Right lobe of liver (tissue), 4 donors: ENCODE measurements at regions not wholly inside any gene's neighbourhood (a gene's known extent, or its start where the extent isn't known, plus 50 kb on each side); places are given as distances from the start of the nearest gene placed in this dataset.

Source experiments
- POLR2A ChIP-seq: fragments of 450-650 bp; IDR thresholded peaks from one replicate; pipeline ENCODE4 v1.6.1; 2017; ENCODE audit warnings: antibody characterized with exemption, mild to moderate bottlenecking
- TF ChIP-seq, protein P1 (sequence below), 4 donors: fragments of 200-600 bp in 3 of 4; fragments of 450-650 bp in 1 of 4; IDR thresholded peaks; one replicate each; pipeline versions ENCODE4 v1.5.1 to v1.8.0; 2016 to 2022; ENCODE audit warnings: antibody characterized with exemption in 4 of 4, mild to moderate bottlenecking in 2 of 4
- donor health status: DM: no; HTN: no; CAD: no.
- donor health status: DM: no; HTN: no; CAD: no.
- donor health status: DM: no; HTN: yes; CAD: no.

DNA sequence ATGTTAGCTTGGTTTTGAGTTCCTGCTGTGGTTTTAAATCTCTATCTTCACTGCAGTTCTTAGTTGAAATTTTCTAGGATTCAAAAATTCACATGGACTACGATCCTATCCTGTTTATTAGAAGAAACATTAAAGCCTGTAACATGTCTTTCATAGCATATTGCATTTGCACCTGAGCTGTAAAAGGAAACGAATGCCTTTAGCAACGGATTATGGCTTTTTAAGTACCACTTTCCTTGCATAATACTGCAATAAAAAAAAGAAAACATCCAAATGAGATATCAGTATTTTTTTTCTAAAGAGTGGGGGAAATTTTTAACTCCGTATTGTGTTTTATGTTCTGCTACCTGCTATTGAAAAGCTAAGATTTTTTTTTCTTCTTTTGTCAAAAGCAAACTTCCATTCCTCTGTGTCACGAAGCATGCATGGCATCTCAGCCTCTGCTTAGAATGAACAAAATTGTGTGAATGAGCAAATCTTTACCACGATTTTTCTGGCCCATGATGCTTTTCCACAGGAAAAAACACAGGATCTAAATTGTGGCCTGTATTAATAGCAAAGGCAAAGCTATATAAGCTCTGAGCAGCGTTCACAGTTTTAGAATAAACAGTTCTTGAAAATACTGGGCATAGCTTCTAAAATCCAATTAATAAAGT, 110.0 kb upstream of the CDIN1 start:
- TF ChIP-seq, protein P1, sequence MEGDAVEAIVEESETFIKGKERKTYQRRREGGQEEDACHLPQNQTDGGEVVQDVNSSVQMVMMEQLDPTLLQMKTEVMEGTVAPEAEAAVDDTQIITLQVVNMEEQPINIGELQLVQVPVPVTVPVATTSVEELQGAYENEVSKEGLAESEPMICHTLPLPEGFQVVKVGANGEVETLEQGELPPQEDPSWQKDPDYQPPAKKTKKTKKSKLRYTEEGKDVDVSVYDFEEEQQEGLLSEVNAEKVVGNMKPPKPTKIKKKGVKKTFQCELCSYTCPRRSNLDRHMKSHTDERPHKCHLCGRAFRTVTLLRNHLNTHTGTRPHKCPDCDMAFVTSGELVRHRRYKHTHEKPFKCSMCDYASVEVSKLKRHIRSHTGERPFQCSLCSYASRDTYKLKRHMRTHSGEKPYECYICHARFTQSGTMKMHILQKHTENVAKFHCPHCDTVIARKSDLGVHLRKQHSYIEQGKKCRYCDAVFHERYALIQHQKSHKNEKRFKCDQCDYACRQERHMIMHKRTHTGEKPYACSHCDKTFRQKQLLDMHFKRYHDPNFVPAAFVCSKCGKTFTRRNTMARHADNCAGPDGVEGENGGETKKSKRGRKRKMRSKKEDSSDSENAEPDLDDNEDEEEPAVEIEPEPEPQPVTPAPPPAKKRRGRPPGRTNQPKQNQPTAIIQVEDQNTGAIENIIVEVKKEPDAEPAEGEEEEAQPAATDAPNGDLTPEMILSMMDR (IDR thresholded peaks at IDR 0.05) = no peak
- TF ChIP-seq POLR2A = no peak
